ENCODE measurements at regions not wholly inside any gene's neighbourhood (a gene's known extent, or its start where the extent isn't known, plus 50 kb on each side); places are given as distances from the start of the nearest gene placed in this dataset.

GRCh38 chr14:39772627-39773026 lies 340.4 kb upstream of the FBXO33 start:
- ATAC-seq (no peak), DNase-seq (ENCODE audit: low read depth, low spot score) (no peak)
- intact Hi-C loops (cut with micrococcal nuclease; ENCODE audit: unreplicated experiment) (no loop called here), in situ Hi-C loops (cut with HindIII; ENCODE audit: low pct_unique_long_range_greater_than_20kb, low sequenced_read_pairs) (no loop called here)
- POLR2A ChIA-PET = no interaction called here
- TF ChIP-seq REST (IDR thresholded peaks at IDR 0.05; ENCODE audit: insufficient read depth in 1 of 2, low read depth in 2 of 2, low read length in 1 of 2) (no peak), SIN3A (IDR thresholded peaks at IDR 0.05; ENCODE audit: borderline replicate concordance, insufficient read depth, low read depth, low read length) (no peak), TCF7L2 (IDR thresholded peaks at IDR 0.05; ENCODE audit: low read depth, low read length) (no peak), CTCF (IDR thresholded peaks at IDR 0.05) (no peak), POLR2AphosphoS5 (IDR thresholded peaks at IDR 0.05; ENCODE audit: low read depth, low read length) (no peak)
- Histone ChIP-seq H3K27me3 (ENCODE audit: control insufficient read depth, insufficient read depth, low read length) (no peaks in the 10 kb centered on the region), H3K27ac (ENCODE audit: low read length) (no peak overlapping the region), H3K4me3 (ENCODE audit: low read depth in 2 of 2, low read length in 2 of 2) (no peak overlapping the region), H3K4me1 (ENCODE audit: control insufficient read depth, insufficient read depth, low read length) (no peaks in the 10 kb centered on the region), H3K36me3 (ENCODE audit: control insufficient read depth, insufficient read depth, low read length) (no peaks in the 10 kb centered on the region), H3K9me3 (ENCODE audit: control insufficient read depth, insufficient read depth, low read depth, low read length) (no peaks in the 10 kb centered on the region)
- BruUV-seq (replicated peaks) = no TSS peak
- CTCF ChIA-PET = no interaction called here

GRCh38 chr14:39768589-39768988 lies 336.4 kb upstream of the FBXO33 start:
- Histone ChIP-seq H3K4me1 (ENCODE audit: control insufficient read depth, insufficient read depth, low read length) (no peaks in the 10 kb centered on the region), H3K36me3 (ENCODE audit: control insufficient read depth, insufficient read depth, low read length) (no peaks in the 10 kb centered on the region), H3K27ac (ENCODE audit: low read length) (no peak overlapping the region), H3K9me3 (ENCODE audit: control insufficient read depth, insufficient read depth, low read depth, low read length) (no peaks in the 10 kb centered on the region), H3K4me3 (ENCODE audit: low read depth in 2 of 2, low read length in 2 of 2) (no peak overlapping the region), H3K27me3 (ENCODE audit: control insufficient read depth, insufficient read depth, low read length) (no peaks in the 10 kb centered on the region)
- in situ Hi-C loops (cut with HindIII; ENCODE audit: low pct_unique_long_range_greater_than_20kb, low sequenced_read_pairs) (no loop called here), intact Hi-C loops (cut with micrococcal nuclease; ENCODE audit: unreplicated experiment) (no loop called here)
- no peak for ATAC-seq
- CTCF ChIA-PET = no interaction called here
- TF ChIP-seq REST (IDR thresholded peaks at IDR 0.05; ENCODE audit: insufficient read depth in 1 of 2, low read depth in 2 of 2, low read length in 1 of 2) (no peak), CTCF (IDR thresholded peaks at IDR 0.05) (no peak), TCF7L2 (IDR thresholded peaks at IDR 0.05; ENCODE audit: low read depth, low read length) (no peak), POLR2AphosphoS5 (IDR thresholded peaks at IDR 0.05; ENCODE audit: low read depth, low read length) (no peak), SIN3A (IDR thresholded peaks at IDR 0.05; ENCODE audit: borderline replicate concordance, insufficient read depth, low read depth, low read length) (no peak)
- no TSS peak for BruUV-seq (replicated peaks)
- no peak for DNase-seq (ENCODE audit: low read depth, low spot score)
- POLR2A ChIA-PET = no interaction called here

Data from Panc1 (cell line).